Sigmoid colon (tissue), 4 donors: ENCODE measurements at regions not wholly inside any gene's neighbourhood (a gene's known extent, or its start where the extent isn't known, plus 50 kb on each side); places are given as distances from the start of the nearest gene placed in this dataset.

Experiments
- CTCF ChIP-seq, 4 experiments: fragments of 450-650 bp in 3 of 4; fragments of 200-600 bp in 1 of 4; IDR thresholded peaks; one replicate each; pipeline ENCODE4 v1.5.1; 2016 to 2019; ENCODE audit warnings: antibody characterized with exemption in 4 of 4, mild to moderate bottlenecking in 3 of 4, moderate library complexity in 2 of 4
- EP300 ChIP-seq, 4 donors: sonication (generic); formaldehyde crosslinking; IDR thresholded peaks; one replicate each; pipeline ENCODE4 v1.6.1; 2017; ENCODE audit warnings: antibody characterized with exemption in 4 of 4
- POLR2A ChIP-seq, 2 donors: fragments of 450-650 bp; IDR thresholded peaks; one replicate each; pipeline ENCODE4 v1.6.1; 2016; ENCODE audit warnings: antibody characterized with exemption in 2 of 2, mild to moderate bottlenecking in 2 of 2, moderate library complexity in 2 of 2

- no peak for TF ChIP-seq CTCF (IDR thresholded peaks at IDR 0.05)
- no peak for TF ChIP-seq POLR2A (IDR thresholded peaks at IDR 0.05)
- no peak for TF ChIP-seq EP300 (IDR thresholded peaks at IDR 0.05)
Observed at GRCh38 chr20:60142587-60142986, 184.4 kb downstream of the CDH26 start.
